Small intestine (tissue), 7 donors: ENCODE measurements at regions not wholly inside any gene's neighbourhood (a gene's known extent, or its start where the extent isn't known, plus 50 kb on each side); places are given as distances from the start of the nearest gene placed in this dataset.

ENCODE experiments used
- DNase-seq, 2 donors: peaks; one replicate each; pipeline versions ENCODE4 v3.0.0 to v3.0.0-alpha.2; 2013
- FAIRE-seq: peaks from 2 replicates; lab custom pipeline; 2012; peaks lifted over from hg19 to GRCh38; lab: Jason Lieb, UNC
- H3K27ac ChIP-seq, 3 donors: one replicate each; pipeline ENCODE4 v1.5.1; 2013; ENCODE audit warnings: low read length in 2 of 3, mild to moderate bottlenecking in 2 of 3, control low read depth in 1 of 3, inconsistent platforms in 1 of 3, low read depth in 1 of 3, moderate library complexity in 1 of 3
- H3K27me3 ChIP-seq, 3 donors: one replicate each; pipeline ENCODE4 v1.6.1; 2013; ENCODE audit warnings: low read length in 3 of 3, inconsistent platforms in 1 of 3; ENCODE audit not compliant: control insufficient read depth in 3 of 3, insufficient read depth in 3 of 3
- H3K36me3 ChIP-seq, 3 donors: one replicate each; pipeline ENCODE4 v1.6.1; 2013; ENCODE audit warnings: low read length in 3 of 3, inconsistent platforms in 1 of 3, low read depth in 1 of 3, mild to moderate bottlenecking in 1 of 3, moderate library complexity in 1 of 3; ENCODE audit not compliant: control insufficient read depth in 3 of 3, insufficient read depth in 2 of 3
- H3K4me1 ChIP-seq, 3 donors: one replicate each; pipeline ENCODE4 v1.6.1; 2013; ENCODE audit warnings: low read length in 2 of 3, inconsistent platforms in 1 of 3, low read depth in 1 of 3, mild to moderate bottlenecking in 1 of 3, moderate library complexity in 1 of 3; ENCODE audit not compliant: control insufficient read depth in 3 of 3, insufficient read depth in 2 of 3
- H3K4me3 ChIP-seq, 3 donors: one replicate each; pipeline ENCODE4 v1.5.1; 2013; ENCODE audit warnings: low read length in 3 of 3, control low read depth in 1 of 3, inconsistent platforms in 1 of 3, low read depth in 1 of 3, mild to moderate bottlenecking in 1 of 3, moderate library complexity in 1 of 3
- H3K9me3 ChIP-seq, 2 donors: one replicate each; pipeline ENCODE4 v1.6.1; 2013; ENCODE audit warnings: low read depth in 1 of 2, low read length in 1 of 2; ENCODE audit not compliant: control insufficient read depth in 2 of 2, insufficient read depth in 1 of 2
- WGBS, 3 donors: extraction: QIAGEN DNeasy Blood & Tissue Kit; methylation state at CpG; one replicate each; pipeline ENCODE4 v1.1.7; 2013; 5-methylcytosine and 5-hydroxymethylcytosine counted together
- donor health status: healthy with polysubstance abuse.
- donor health status: control.
- donor health status: control.
- donor health status: Bipolar disorder and iron deficiency.
- donor health status: healthy.

- no peaks in the 10 kb centered on the region for H3K27me3 ChIP-seq
- FAIRE-seq (no peak), DNase-seq (no peak)
- H3K4me1 ChIP-seq: no peaks in the 10 kb centered on the region
- no peak overlapping the region for H3K4me3 ChIP-seq
- WGBS, 3 donors: 71 to 82% (median 74%) methylated on average over 5 of the region's 5 CpGs
- no peaks in the 10 kb centered on the region for H3K9me3 ChIP-seq
- no peaks in the 10 kb centered on the region for H3K36me3 ChIP-seq
- H3K27ac ChIP-seq: no peak overlapping the region
Observed at GRCh38 chr18:72651033-72651432, 106.9 kb upstream of the CBLN2 start.

GRCh38 chr18:72648481-72648960 is 104.4 kb upstream of the CBLN2 start:
- Histone ChIP-seq H3K4me1 (no peaks in the 10 kb centered on the region), H3K27ac (no peak overlapping the region), H3K27me3 (no peaks in the 10 kb centered on the region), H3K9me3 (no peaks in the 10 kb centered on the region), H3K36me3 (no peaks in the 10 kb centered on the region), H3K4me3 (no peak overlapping the region)
- FAIRE-seq: no peak
- DNase-seq: no peak

- DNase-seq (no peak), FAIRE-seq (no peak)
- no peak overlapping the region for H3K4me3 ChIP-seq
- WGBS, 3 donors: 78 to 82% (median 79%) methylated on average over 3 of the region's 3 CpGs
- H3K36me3 ChIP-seq: no peaks in the 10 kb centered on the region
- H3K4me1 ChIP-seq: no peaks in the 10 kb centered on the region
- no peak overlapping the region for H3K27ac ChIP-seq
- no peaks in the 10 kb centered on the region for H3K27me3 ChIP-seq
- no peaks in the 10 kb centered on the region for H3K9me3 ChIP-seq
Observed at GRCh38 chr18:72648079-72648478, 103.9 kb upstream of the CBLN2 start.

- Histone ChIP-seq H3K27me3 (no peaks in the 10 kb centered on the region), H3K36me3 (no peaks in the 10 kb centered on the region), H3K4me1 (no peaks in the 10 kb centered on the region), H3K4me3 (no peak overlapping the region), H3K27ac (no peak overlapping the region), H3K9me3 (no peaks in the 10 kb centered on the region)
- FAIRE-seq (no peak), DNase-seq (no peak)
- WGBS, 3 donors: 28 to 57% (median 38%) methylated on average over 2 of the region's 2 CpGs
Observed at GRCh38 chr18:72640557-72640956, 96.4 kb upstream of the CBLN2 start.

GRCh38 chr18:72638376-72638775 is 94.2 kb upstream of the CBLN2 start:
- DNase-seq (no peak), FAIRE-seq (no peak)
- no peaks in the 10 kb centered on the region for H3K36me3 ChIP-seq
- H3K4me3 ChIP-seq: no peak overlapping the region
- H3K27ac ChIP-seq: no peak overlapping the region
- H3K27me3 ChIP-seq: no peaks in the 10 kb centered on the region
- no peaks in the 10 kb centered on the region for H3K9me3 ChIP-seq
- WGBS, 3 donors: 86 to 92% (median 90%) methylated on average over 3 of the region's 3 CpGs
- H3K4me1 ChIP-seq: no peaks in the 10 kb centered on the region

- no peak overlapping the region for H3K27ac ChIP-seq
- H3K36me3 ChIP-seq: no peaks in the 10 kb centered on the region
- 79 to 84% (median 81%) methylated on average over 10 of the region's 10 CpGs for WGBS, 3 donors
- H3K4me3 ChIP-seq: no peak overlapping the region
- H3K9me3 ChIP-seq: no peaks in the 10 kb centered on the region
- no peaks in the 10 kb centered on the region for H3K27me3 ChIP-seq
- no peak for FAIRE-seq
- no peak for DNase-seq
- H3K4me1 ChIP-seq: no peaks in the 10 kb centered on the region
Observed at GRCh38 chr18:72637721-72638120, 93.6 kb upstream of the CBLN2 start.

- no peak overlapping the region for H3K27ac ChIP-seq
- FAIRE-seq (no peak), DNase-seq (no peak)
- H3K9me3 ChIP-seq: no peaks in the 10 kb centered on the region
- no peaks in the 10 kb centered on the region for H3K27me3 ChIP-seq
- H3K36me3 ChIP-seq: no peaks in the 10 kb centered on the region
- no peaks in the 10 kb centered on the region for H3K4me1 ChIP-seq
- H3K4me3 ChIP-seq: no peak overlapping the region
- 71 to 80% (median 76%) methylated on average over 6 of the region's 6 CpGs for WGBS, 3 donors
Observed at GRCh38 chr18:72637299-72637698, 93.2 kb upstream of the CBLN2 start.

- DNase-seq (no peak), FAIRE-seq (no peak)
- Histone ChIP-seq H3K4me1 (no peaks in the 10 kb centered on the region), H3K36me3 (no peaks in the 10 kb centered on the region), H3K9me3 (no peaks in the 10 kb centered on the region), H3K27me3 (no peaks in the 10 kb centered on the region), H3K4me3 (no peak overlapping the region), H3K27ac (no peak overlapping the region)
Observed at GRCh38 chr18:72636611-72637010, 92.5 kb upstream of the CBLN2 start.

- H3K36me3 ChIP-seq: no peaks in the 10 kb centered on the region
- 46 to 58% (median 46%) methylated on average over 2 of the region's 2 CpGs for WGBS, 3 donors
- H3K27ac ChIP-seq: no peak overlapping the region
- FAIRE-seq (no peak), DNase-seq (no peak)
- no peaks in the 10 kb centered on the region for H3K9me3 ChIP-seq
- no peaks in the 10 kb centered on the region for H3K4me1 ChIP-seq
- H3K27me3 ChIP-seq: no peaks in the 10 kb centered on the region
- no peak overlapping the region for H3K4me3 ChIP-seq
Observed at GRCh38 chr18:72634500-72634899, 90.4 kb upstream of the CBLN2 start.
